ENCODE measurements at regions not wholly inside any gene's neighbourhood (a gene's known extent, or its start where the extent isn't known, plus 50 kb on each side); places are given as distances from the start of the nearest gene placed in this dataset.

DNA sequence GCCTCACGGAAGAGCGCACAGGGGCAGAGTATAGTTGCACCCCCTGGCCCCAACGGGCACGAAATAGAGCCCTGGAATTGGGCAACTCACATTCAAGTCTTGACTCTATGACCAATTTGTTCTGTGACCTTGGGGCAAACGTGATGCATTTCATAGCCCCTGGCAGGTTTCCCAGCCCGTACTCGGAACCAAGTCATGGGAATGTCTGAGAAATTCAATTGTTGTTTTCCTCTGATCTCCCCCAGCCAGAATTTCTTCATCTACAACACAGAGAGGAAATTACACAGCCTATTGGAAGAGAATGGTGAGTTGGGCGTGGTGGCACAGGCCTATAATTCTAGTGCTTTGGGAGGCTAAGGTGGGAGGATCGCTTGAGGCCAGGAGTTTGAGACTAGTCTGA, 322.3 kb upstream of the SULF2 start:
- TF ChIP-seq, protein P1, sequence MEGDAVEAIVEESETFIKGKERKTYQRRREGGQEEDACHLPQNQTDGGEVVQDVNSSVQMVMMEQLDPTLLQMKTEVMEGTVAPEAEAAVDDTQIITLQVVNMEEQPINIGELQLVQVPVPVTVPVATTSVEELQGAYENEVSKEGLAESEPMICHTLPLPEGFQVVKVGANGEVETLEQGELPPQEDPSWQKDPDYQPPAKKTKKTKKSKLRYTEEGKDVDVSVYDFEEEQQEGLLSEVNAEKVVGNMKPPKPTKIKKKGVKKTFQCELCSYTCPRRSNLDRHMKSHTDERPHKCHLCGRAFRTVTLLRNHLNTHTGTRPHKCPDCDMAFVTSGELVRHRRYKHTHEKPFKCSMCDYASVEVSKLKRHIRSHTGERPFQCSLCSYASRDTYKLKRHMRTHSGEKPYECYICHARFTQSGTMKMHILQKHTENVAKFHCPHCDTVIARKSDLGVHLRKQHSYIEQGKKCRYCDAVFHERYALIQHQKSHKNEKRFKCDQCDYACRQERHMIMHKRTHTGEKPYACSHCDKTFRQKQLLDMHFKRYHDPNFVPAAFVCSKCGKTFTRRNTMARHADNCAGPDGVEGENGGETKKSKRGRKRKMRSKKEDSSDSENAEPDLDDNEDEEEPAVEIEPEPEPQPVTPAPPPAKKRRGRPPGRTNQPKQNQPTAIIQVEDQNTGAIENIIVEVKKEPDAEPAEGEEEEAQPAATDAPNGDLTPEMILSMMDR (conservative IDR thresholded peaks at IDR 0.05), result no peak
- peaks cover 5% of the 10 kb centered on the region for H3K27me3 Mint-ChIP-seq (ENCODE audit: low read depth)
- H3K4me3 Mint-ChIP-seq, result no peak overlapping the region
- H3K36me3 Mint-ChIP-seq (ENCODE audit: low read depth), result no peaks in the 10 kb centered on the region
- no peaks in the 10 kb centered on the region for H3K4me1 Mint-ChIP-seq
- H3K9me3 Mint-ChIP-seq, result no peaks in the 10 kb centered on the region
- H3K27ac Mint-ChIP-seq (ENCODE audit: unreplicated experiment), result no peak overlapping the region
- no peak for DNase-seq (ENCODE audit: low read depth, low spot score)

DNA sequence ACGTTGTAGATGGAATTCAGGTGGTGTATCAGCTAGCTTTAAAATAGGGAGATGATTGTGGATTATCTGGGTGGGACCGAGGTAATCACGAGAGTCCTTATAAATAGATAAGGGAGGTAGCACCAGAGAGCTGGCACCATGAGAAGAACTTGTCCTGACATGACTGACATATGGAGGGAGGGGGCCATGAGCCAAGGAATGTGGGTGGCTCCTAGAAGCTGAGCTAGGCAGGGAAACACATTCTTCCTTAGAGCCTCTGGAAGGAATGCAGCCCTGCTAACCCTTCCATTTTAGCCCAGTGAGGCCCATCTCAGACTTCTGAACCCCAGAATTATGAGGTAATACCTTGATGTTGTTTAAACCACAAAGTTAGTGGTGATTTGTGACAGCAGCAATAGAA, 321.1 kb upstream of the SULF2 start:
- H3K36me3 Mint-ChIP-seq (ENCODE audit: low read depth), result no peaks in the 10 kb centered on the region

DNA sequence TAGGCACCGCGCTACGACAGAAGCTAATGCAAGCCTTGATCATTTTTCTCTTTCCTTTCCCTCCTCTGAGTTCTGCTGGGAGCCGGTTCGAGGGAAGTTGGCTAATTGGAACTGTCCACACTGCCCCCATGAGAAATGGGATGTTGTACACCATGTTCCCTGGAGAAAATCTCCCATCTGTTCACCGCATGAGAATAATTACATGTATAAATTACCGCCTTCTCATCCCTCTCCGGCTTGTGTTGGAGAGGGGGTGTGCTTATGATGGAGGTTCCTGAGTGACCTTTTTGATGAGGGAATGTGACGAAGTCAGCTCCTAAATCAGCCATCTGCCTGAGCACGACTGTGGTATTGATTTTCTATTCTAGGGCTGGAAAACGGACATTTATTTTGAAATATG, 320.2 kb upstream of the SULF2 start:
- H3K4me1 Mint-ChIP-seq, result no peaks in the 10 kb centered on the region
- TF ChIP-seq, protein P1 (conservative IDR thresholded peaks at IDR 0.05), result no peak
- no peaks in the 10 kb centered on the region for H3K36me3 Mint-ChIP-seq (ENCODE audit: low read depth)
- DNase-seq (ENCODE audit: low read depth, low spot score), result no peak
- no peak overlapping the region for H3K27ac Mint-ChIP-seq (ENCODE audit: unreplicated experiment)
- no peak overlapping the region for H3K4me3 Mint-ChIP-seq
- no peaks in the 10 kb centered on the region for H3K9me3 Mint-ChIP-seq
- peaks cover 5% of the 10 kb centered on the region for H3K27me3 Mint-ChIP-seq (ENCODE audit: low read depth)

More for the DNA sequence above, 321.1 kb upstream of the SULF2 start:
- H3K4me1 Mint-ChIP-seq, result no peaks in the 10 kb centered on the region
- no peak overlapping the region for H3K4me3 Mint-ChIP-seq
- H3K9me3 Mint-ChIP-seq, result no peaks in the 10 kb centered on the region
- TF ChIP-seq, protein P1 (conservative IDR thresholded peaks at IDR 0.05), result no peak
- H3K27me3 Mint-ChIP-seq (ENCODE audit: low read depth), result peaks cover 5% of the 10 kb centered on the region
- no peak overlapping the region for H3K27ac Mint-ChIP-seq (ENCODE audit: unreplicated experiment)
- DNase-seq (ENCODE audit: low read depth, low spot score), result no peak

DNA sequence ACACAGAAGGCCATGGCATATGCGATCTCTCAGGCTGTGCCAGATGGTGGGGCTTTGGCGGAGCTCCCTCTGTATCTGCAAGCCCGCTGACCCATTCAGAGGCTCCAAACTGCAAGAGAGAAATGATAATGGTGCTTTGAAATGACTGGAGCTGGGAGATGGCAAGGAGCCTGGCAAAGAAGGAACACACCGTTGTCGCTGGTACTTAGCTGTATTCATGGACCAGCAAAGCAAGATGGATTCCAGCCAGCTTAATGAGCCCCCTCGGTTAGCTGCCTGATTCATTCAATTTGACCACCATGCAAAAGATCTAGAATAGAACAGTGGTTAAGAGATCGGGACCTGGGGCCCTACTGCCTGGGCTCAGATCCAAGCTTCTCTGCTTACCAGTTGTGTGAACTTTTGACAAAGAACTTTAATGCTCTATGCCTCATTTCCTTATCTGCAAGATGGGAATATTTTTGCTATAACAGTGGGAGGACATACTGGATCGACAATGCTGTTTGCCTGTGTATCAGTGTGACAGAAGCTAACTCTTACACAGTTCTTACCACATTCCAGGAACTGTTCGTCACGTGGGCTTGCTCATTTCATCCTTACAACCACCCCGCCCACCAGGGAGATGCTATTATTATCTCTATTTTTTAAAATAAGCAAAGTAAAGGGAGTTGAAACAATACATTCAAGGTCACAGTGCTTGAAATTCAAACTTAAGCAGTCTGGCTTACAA, 317.8 kb upstream of the SULF2 start:
- H3K27ac Mint-ChIP-seq (ENCODE audit: unreplicated experiment), result no peak overlapping the region
- H3K36me3 Mint-ChIP-seq (ENCODE audit: low read depth), result no peaks in the 10 kb centered on the region
- DNase-seq (ENCODE audit: low read depth, low spot score), result no peak
- no peaks in the 10 kb centered on the region for H3K9me3 Mint-ChIP-seq
- no peaks in the 10 kb centered on the region for H3K4me1 Mint-ChIP-seq
- peaks cover 3% of the 10 kb centered on the region for H3K27me3 Mint-ChIP-seq (ENCODE audit: low read depth)
- no peak overlapping the region for H3K4me3 Mint-ChIP-seq
- TF ChIP-seq, protein P1 (conservative IDR thresholded peaks at IDR 0.05), result no peak

DNA sequence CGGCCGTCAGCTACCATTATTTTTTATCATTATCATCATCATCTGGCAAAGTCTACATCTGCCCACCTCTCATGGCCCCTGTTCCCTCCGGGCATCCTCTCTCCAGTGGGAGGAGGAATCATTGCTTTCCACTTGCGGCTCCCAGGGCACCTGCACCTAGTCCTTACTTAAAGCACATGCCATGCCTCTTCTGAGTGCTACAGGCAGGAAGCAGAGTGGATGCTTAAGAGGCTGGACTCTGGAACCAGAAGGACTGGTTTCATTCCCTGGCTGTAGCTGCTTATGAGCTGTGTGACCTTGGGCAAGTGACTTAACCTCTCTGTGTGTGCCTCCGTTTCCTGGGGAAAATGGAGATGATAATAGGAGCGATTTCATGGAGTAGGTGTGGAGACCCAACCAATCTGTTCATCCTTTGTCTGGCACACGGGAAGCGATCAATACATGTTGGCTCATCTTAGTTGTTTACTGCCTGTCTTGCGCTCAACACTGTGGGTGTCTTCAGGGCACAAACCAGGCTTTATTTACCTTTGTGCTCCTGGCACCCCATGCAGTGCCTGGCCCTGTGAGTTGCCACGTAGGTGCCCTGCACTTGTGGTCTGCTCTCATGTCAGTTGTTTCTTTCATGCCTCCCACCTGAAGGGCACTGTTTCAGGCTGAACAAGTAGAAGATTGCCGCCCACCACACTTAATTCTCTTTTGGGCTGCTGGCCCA, 317.0 kb upstream of the SULF2 start:
- Mint-ChIP-seq H3K36me3 (ENCODE audit: low read depth) (no peaks in the 10 kb centered on the region), H3K27ac (ENCODE audit: unreplicated experiment) (no peak overlapping the region)
- TF ChIP-seq, protein P1 (conservative IDR thresholded peaks at IDR 0.05), result no peak

More for the DNA sequence above, 317.0 kb upstream of the SULF2 start:
- Mint-ChIP-seq H3K4me3 (no peak overlapping the region), H3K27me3 (ENCODE audit: low read depth) (peaks cover 3% of the 10 kb centered on the region), H3K4me1 (no peaks in the 10 kb centered on the region), H3K9me3 (no peaks in the 10 kb centered on the region)
- DNase-seq (ENCODE audit: low read depth, low spot score), result no peak
